IPS-18c (cell line): ENCODE measurements at regions not wholly inside any gene's neighbourhood (a gene's known extent, or its start where the extent isn't known, plus 50 kb on each side); places are given as distances from the start of the nearest gene placed in this dataset.

Experiments
- H3K4me3 ChIP-seq: 2 replicates; pipeline ENCODE4 v1.7.0; 2013; ENCODE audit warnings: low read depth, mild to moderate bottlenecking, low read length, moderate library complexity; ENCODE audit not compliant: insufficient read depth
- H3K9me3 ChIP-seq: one replicate; pipeline ENCODE4 v1.6.1; 2013; ENCODE audit warnings: mild to moderate bottlenecking, low read length, moderate library complexity; ENCODE audit not compliant: control insufficient read depth, insufficient read depth

- Histone ChIP-seq H3K4me3 (no peak overlapping the region), H3K9me3 (no peaks in the 10 kb centered on the region)
Observed at GRCh38 chr12:24055747-24056146, 106.3 kb upstream of the SOX5 start.

DNA sequence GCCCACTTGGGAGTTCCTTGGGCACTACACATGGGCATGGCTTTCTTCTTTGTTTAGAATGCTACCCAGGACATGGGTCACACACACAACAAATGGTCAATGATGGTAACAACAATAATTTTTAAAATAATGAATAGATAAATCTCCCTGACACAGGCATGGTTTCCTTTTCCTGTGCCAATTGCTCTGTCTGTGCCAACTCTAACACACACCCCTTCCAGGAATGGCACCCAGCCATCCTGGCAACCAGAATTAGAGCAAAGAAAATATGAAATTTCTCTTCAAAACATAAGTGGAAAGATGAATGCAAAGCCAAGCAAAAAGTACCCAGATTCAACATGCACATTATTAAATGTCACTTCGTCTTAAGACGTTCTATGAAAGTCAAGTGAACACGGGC, 104.9 kb upstream of the SOX5 start:
- H3K4me3 ChIP-seq: no peak overlapping the region
- H3K9me3 ChIP-seq: no peaks in the 10 kb centered on the region

DNA sequence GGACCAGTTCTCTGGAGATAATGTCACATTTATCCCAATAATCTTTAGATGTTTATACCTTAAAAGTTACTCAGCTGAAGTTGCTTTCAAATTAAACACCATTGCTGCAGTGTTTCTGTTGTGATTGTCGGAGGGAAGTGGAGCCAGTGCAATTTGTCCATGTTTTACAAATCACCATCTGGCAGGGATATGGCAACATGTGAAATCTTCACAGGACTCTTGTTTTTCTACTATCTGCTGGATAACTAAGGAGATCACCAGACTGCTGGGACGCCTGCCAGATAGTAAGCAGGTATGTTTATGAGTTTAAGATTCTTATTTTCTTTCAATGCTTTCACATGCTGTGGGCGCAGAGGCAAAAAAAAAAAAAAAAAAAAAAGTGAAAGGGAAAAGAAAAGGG, 100.3 kb upstream of the SOX5 start:
- H3K4me3 ChIP-seq: no peak overlapping the region
- no peaks in the 10 kb centered on the region for H3K9me3 ChIP-seq

- Histone ChIP-seq H3K9me3 (no peaks in the 10 kb centered on the region), H3K4me3 (no peak overlapping the region)
Observed at GRCh38 chr12:24049101-24049500, 99.6 kb upstream of the SOX5 start.

DNA sequence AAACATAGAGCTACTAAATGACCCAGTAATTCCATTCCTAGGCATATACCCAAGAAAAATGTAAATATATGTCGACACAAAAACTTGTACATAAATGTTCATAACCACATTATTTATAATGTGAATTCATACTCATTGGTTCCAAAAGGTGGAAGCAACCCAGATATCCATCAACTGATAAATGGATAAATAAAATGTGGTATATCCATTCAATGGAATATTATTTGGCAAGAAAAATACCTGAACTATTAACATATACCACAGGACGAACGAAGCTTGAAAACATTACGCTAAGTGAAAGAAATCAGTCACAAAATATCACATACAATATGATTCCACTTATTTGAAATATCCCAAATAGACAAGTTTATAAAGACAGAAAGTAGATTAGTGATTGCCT, 99.0 kb upstream of the SOX5 start:
- Histone ChIP-seq H3K4me3 (no peak overlapping the region), H3K9me3 (no peaks in the 10 kb centered on the region)

DNA sequence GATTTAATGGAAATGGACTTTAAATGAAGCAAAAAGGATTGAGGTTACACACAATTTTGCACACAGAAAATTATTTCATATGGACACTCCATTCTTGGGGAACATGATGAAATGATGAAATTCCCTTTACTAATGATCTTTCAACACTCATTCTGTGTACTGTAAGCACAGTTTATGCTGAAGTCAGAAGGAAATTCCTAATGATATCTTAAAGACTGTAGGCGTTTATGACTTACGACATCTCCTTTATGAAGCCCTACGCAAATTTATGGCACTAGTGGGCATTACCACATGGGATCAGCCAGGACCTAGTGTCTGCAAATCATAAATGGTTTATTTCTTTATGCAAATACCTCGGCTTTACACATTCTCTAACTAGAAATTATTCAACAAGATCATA, 97.9 kb upstream of the SOX5 start:
- Histone ChIP-seq H3K9me3 (no peaks in the 10 kb centered on the region), H3K4me3 (no peak overlapping the region)

GRCh38 chr12:24045816-24046257, 96.4 kb upstream of the SOX5 start:
- Histone ChIP-seq H3K9me3 (no peaks in the 10 kb centered on the region), H3K4me3 (no peak overlapping the region)

- no peak overlapping the region for H3K4me3 ChIP-seq
- no peaks in the 10 kb centered on the region for H3K9me3 ChIP-seq
Observed at GRCh38 chr12:24044941-24045703, 95.7 kb upstream of the SOX5 start.

- Histone ChIP-seq H3K9me3 (no peaks in the 10 kb centered on the region), H3K4me3 (no peak overlapping the region)
Observed at GRCh38 chr12:24042651-24043050, 93.2 kb upstream of the SOX5 start.

- H3K4me3 ChIP-seq: no peak overlapping the region
- H3K9me3 ChIP-seq: no peaks in the 10 kb centered on the region
Observed at GRCh38 chr12:24039113-24039525, 89.6 kb upstream of the SOX5 start.

GRCh38 chr12:24038211-24038997, 88.9 kb upstream of the SOX5 start:
- no peaks in the 10 kb centered on the region for H3K9me3 ChIP-seq
- no peak overlapping the region for H3K4me3 ChIP-seq

DNA sequence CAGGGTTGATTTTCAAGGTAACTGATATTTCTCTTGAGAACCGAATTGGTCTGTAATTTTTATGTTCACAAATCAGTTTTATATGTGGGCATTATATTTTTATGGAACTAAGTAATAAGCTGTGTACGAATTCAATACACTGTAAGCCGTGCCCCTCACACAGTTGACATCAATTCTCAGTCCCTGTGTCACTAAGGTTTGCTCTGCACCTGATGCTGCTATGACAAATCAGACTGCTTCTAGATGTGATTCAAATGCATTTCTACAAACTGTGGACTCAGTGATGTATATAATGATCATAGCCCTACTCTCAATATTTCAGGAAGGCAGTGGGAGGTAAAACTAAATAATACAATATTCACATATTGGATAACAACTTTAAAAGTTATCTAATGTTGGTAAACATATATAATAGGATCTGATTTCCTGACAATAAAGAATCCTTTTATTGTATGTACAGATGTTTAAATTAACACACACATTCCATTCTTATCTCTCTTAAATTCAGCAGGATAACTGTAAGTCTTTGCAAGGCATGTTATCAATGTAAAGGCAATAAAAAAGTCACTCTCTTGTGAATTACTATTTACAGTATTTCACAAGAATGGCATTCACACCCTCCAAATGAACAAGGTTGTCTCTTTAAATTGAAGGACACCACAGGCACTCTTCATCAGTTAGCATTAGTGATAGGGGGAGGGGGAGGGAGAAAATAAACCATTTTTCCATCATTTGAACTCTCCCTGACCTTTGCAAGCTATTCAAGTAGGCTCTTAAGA, 87.2 kb upstream of the SOX5 start:
- Histone ChIP-seq H3K9me3 (no peaks in the 10 kb centered on the region), H3K4me3 (no peak overlapping the region)

DNA sequence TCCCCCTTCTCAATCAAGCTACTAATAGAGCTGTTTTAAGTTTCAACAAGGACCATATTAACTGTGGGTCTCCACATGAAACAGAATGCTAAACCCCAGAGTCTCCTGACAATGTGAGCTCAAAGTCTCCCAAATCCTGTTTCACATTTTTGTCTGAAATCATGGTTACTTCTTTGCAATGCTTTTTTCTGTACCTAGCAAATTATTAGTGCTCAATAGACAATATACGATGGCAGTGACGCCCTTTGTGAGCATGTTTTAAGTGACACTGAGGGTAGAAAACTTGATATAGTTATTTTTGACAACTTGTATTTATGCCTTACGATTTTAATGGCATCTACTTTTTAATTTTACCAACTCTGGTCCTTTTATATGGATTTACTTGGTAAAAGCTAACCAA, 85.4 kb upstream of the SOX5 start:
- no peak overlapping the region for H3K4me3 ChIP-seq

GRCh38 chr12:24034160-24034559, 84.7 kb upstream of the SOX5 start:
- Histone ChIP-seq H3K9me3 (no peaks in the 10 kb centered on the region), H3K4me3 (no peak overlapping the region)

More for the DNA sequence above, 85.4 kb upstream of the SOX5 start:
- H3K9me3 ChIP-seq: no peaks in the 10 kb centered on the region

DNA sequence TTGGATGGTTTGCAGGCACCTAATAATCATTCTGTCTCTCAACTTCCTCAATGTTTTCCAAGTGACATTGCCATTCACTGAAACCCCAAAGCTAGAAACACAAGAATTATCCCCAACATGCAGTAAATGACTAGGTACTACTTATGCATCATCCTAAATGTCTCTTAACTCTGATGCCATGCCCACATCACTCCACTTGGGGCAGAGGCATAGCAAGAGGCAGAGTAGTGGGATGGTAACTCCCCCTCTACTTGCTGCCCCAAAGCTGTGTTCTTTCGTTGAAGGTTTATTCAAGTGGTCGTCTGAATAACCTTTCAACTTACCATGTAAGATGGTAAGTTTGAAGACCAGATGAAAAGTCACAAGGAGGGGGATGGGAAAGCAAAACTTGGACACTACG, 77.9 kb upstream of the SOX5 start:
- Histone ChIP-seq H3K9me3 (no peaks in the 10 kb centered on the region), H3K4me3 (no peak overlapping the region)

- Histone ChIP-seq H3K9me3 (no peaks in the 10 kb centered on the region), H3K4me3 (no peak overlapping the region)
Observed at GRCh38 chr12:24025153-24025798, 75.8 kb upstream of the SOX5 start.

- Histone ChIP-seq H3K4me3 (no peak overlapping the region), H3K9me3 (no peaks in the 10 kb centered on the region)
Observed at GRCh38 chr12:24023081-24023480, 73.6 kb upstream of the SOX5 start.
